HG03439 (cell line): ENCODE measurements at regions not wholly inside any gene's neighbourhood (a gene's known extent, or its start where the extent isn't known, plus 50 kb on each side); places are given as distances from the start of the nearest gene placed in this dataset.
"Not testable (repeated sequence)": the region's sequence is repeated elsewhere in the genome, so short reads cannot be mapped to it uniquely, and the experiment has no call there.

Experiments used
- ATAC-seq: cut with Tn5 transposase; IDR thresholded peaks from one replicate; pipeline ENCODE4 v1.9.1; 2021; ENCODE audit warnings: mild to moderate bottlenecking, moderate library complexity; ENCODE audit not compliant: unreplicated experiment

- ATAC-seq = no peak
Observed at GRCh38 chr5:57979671-57980070, 480.2 kb downstream of the PLK2 start.

GRCh38 chr5:57976506-57976905 lies 483.4 kb downstream of the PLK2 start:
- ATAC-seq = no peak

GRCh38 chr5:57972099-57972498 lies 487.8 kb downstream of the PLK2 start:
- not testable (repeated sequence) for ATAC-seq

GRCh38 chr5:57960569-57960968 lies 478.0 kb upstream of the ACTBL2 start:
- no peak for ATAC-seq

- no peak for ATAC-seq
Observed at GRCh38 chr5:57956636-57957035, 474.0 kb upstream of the ACTBL2 start.

- no peak for ATAC-seq
Observed at GRCh38 chr5:57955511-57955910, 472.9 kb upstream of the ACTBL2 start.

- ATAC-seq = no peak
Observed at GRCh38 chr5:57953792-57954191, 471.2 kb upstream of the ACTBL2 start.

GRCh38 chr5:57950616-57951228 lies 468.1 kb upstream of the ACTBL2 start:
- ATAC-seq = no peak

GRCh38 chr5:57948091-57948490 lies 465.5 kb upstream of the ACTBL2 start:
- no peak for ATAC-seq

- ATAC-seq = no peak
Observed at GRCh38 chr5:57947181-57947580, 464.6 kb upstream of the ACTBL2 start.

GRCh38 chr5:57940879-57941278 lies 458.3 kb upstream of the ACTBL2 start:
- no peak for ATAC-seq

GRCh38 chr5:57940236-57940635 lies 457.6 kb upstream of the ACTBL2 start:
- no peak for ATAC-seq

GRCh38 chr5:57939771-57940170 lies 457.2 kb upstream of the ACTBL2 start:
- no peak for ATAC-seq

- ATAC-seq = no peak
Observed at GRCh38 chr5:57939335-57939734, 456.7 kb upstream of the ACTBL2 start.

GRCh38 chr5:57938174-57938557 lies 455.6 kb upstream of the ACTBL2 start:
- ATAC-seq = no peak

- ATAC-seq = no peak
Observed at GRCh38 chr5:57937501-57938173, 455.0 kb upstream of the ACTBL2 start.

- ATAC-seq = no peak
Observed at GRCh38 chr5:57937025-57937424, 454.4 kb upstream of the ACTBL2 start.

GRCh38 chr5:57932761-57933160 lies 450.1 kb upstream of the ACTBL2 start:
- no peak for ATAC-seq

GRCh38 chr5:57931807-57932206 lies 449.2 kb upstream of the ACTBL2 start:
- no peak for ATAC-seq

- ATAC-seq = no peak
Observed at GRCh38 chr5:57931352-57931751, 448.7 kb upstream of the ACTBL2 start.

GRCh38 chr5:57929271-57929670 lies 446.7 kb upstream of the ACTBL2 start:
- ATAC-seq = no peak

- ATAC-seq = not testable (repeated sequence)
Observed at GRCh38 chr5:57923094-57923493, 440.5 kb upstream of the ACTBL2 start.

- no peak for ATAC-seq
Observed at GRCh38 chr5:57917004-57917403, 434.4 kb upstream of the ACTBL2 start.
